H9 (cell line): ENCODE measurements at regions not wholly inside any gene's neighbourhood (a gene's known extent, or its start where the extent isn't known, plus 50 kb on each side); places are given as distances from the start of the nearest gene placed in this dataset.

Source experiments
- DNase-seq: peaks from one replicate; pipeline ENCODE4 v3.0.0-alpha.2; 2017
- H2AFZ ChIP-seq: one replicate; pipeline ENCODE4 v1.6.1; 2013; ENCODE audit warnings: mild to moderate bottlenecking, low read length, control low read depth, moderate library complexity
- H2AK5ac ChIP-seq: 2 replicates; pipeline ENCODE4 v1.6.1; 2013; ENCODE audit warnings: low read length, control low read depth, mixed read lengths; ENCODE audit not compliant: insufficient read length
- H2BK120ac ChIP-seq: one replicate; pipeline ENCODE4 v1.6.1; 2013; ENCODE audit warnings: low read depth, mild to moderate bottlenecking, low read length, control low read depth, inconsistent platforms; ENCODE audit not compliant: poor library complexity, severe bottlenecking
- H2BK12ac ChIP-seq: 2 replicates; pipeline ENCODE4 v1.6.1; 2013; ENCODE audit warnings: low read length, control low read depth, mixed read lengths, low read depth; ENCODE audit not compliant: insufficient read length
- H2BK15ac ChIP-seq: 2 replicates; pipeline ENCODE4 v1.6.1; 2013; ENCODE audit warnings: low read depth, low read length, control low read depth
- H2BK20ac ChIP-seq: one replicate; pipeline ENCODE4 v1.6.1; 2013; ENCODE audit warnings: low read depth, mild to moderate bottlenecking, low read length, control low read depth, inconsistent platforms; ENCODE audit not compliant: poor library complexity, severe bottlenecking
- H2BK5ac ChIP-seq: 2 replicates; pipeline ENCODE4 v1.6.1; 2013; ENCODE audit warnings: low read length, control low read depth, mixed read lengths; ENCODE audit not compliant: insufficient read length
- H3K14ac ChIP-seq: 2 replicates; pipeline ENCODE4 v1.6.1; 2013; ENCODE audit warnings: low read length, control low read depth; ENCODE audit not compliant: insufficient read depth
- H3K18ac ChIP-seq: 2 replicates; pipeline ENCODE4 v1.6.1; 2013; ENCODE audit warnings: low read depth, mild to moderate bottlenecking, mixed read lengths, low read length, control low read depth; ENCODE audit not compliant: insufficient read length
- H3K23ac ChIP-seq: 2 replicates; pipeline ENCODE4 v1.6.1; 2013; ENCODE audit warnings: low read length, control low read depth, mixed read lengths, low read depth; ENCODE audit not compliant: insufficient read length
- H3K23me2 ChIP-seq: 2 replicates; pipeline ENCODE4 v1.6.1; 2013; ENCODE audit warnings: low read depth, mild to moderate bottlenecking, mixed read lengths, low read length, control low read depth; ENCODE audit not compliant: insufficient read length, poor library complexity, severe bottlenecking
- H3K27ac ChIP-seq: 2 replicates; pipeline ENCODE4 v1.5.1; 2013; ENCODE audit warnings: low read length, control low read depth, mixed read lengths, low read depth; ENCODE audit not compliant: insufficient read length
- H3K27me3 ChIP-seq: 2 replicates; pipeline ENCODE4 v1.6.1; 2013; ENCODE audit warnings: low read length, control low read depth, inconsistent platforms; ENCODE audit not compliant: insufficient read depth
- H3K4ac ChIP-seq: 2 replicates; pipeline ENCODE4 v1.6.1; 2013; ENCODE audit warnings: low read depth, mild to moderate bottlenecking, control low read depth, inconsistent platforms, low read length, moderate library complexity
- H3K4me1 ChIP-seq: 2 replicates; pipeline ENCODE4 v1.6.1; 2013; ENCODE audit warnings: low read length, control low read depth, inconsistent platforms; ENCODE audit not compliant: insufficient read depth
- H3K4me2 ChIP-seq: 2 replicates; pipeline ENCODE4 v1.6.1; 2013; ENCODE audit warnings: low read length, control low read depth, mixed read lengths; ENCODE audit not compliant: insufficient read length, insufficient read depth
- H3K56ac ChIP-seq: 2 replicates; pipeline ENCODE4 v1.6.1; 2013; ENCODE audit warnings: low read depth, mild to moderate bottlenecking, mixed read lengths, low read length, control low read depth; ENCODE audit not compliant: insufficient read length
- H3K79me1 ChIP-seq: 2 replicates; pipeline ENCODE4 v1.6.1; 2013; ENCODE audit warnings: low read depth, mild to moderate bottlenecking, moderate library complexity, low read length, control low read depth, inconsistent platforms; ENCODE audit not compliant: insufficient read depth, poor library complexity, severe bottlenecking
- H3K79me2 ChIP-seq: 2 replicates; pipeline ENCODE4 v1.6.1; 2013; ENCODE audit warnings: low read length, control low read depth, inconsistent platforms; ENCODE audit not compliant: insufficient read depth
- H3K9ac ChIP-seq: 2 replicates; pipeline ENCODE4 v1.6.1; 2013; ENCODE audit warnings: low read length, control low read depth, mixed read lengths; ENCODE audit not compliant: insufficient read length; ENCODE audit errors: extremely low read depth
- H3K9me3 ChIP-seq: one replicate; pipeline ENCODE4 v1.6.1; 2013; ENCODE audit warnings: low read depth, low read length, inconsistent platforms; ENCODE audit not compliant: control insufficient read depth
- H3T11ph ChIP-seq: one replicate; pipeline ENCODE4 v1.6.1; 2013; ENCODE audit warnings: mild to moderate bottlenecking, low read length, control low read depth, inconsistent platforms
- H4K20me1 ChIP-seq: one replicate; pipeline ENCODE4 v1.6.1; 2013; ENCODE audit not compliant: control insufficient read depth, insufficient read length, insufficient read depth
- H4K5ac ChIP-seq: 2 replicates; pipeline ENCODE4 v1.6.1; 2013; ENCODE audit warnings: low read depth, mild to moderate bottlenecking, mixed read lengths, low read length, control low read depth; ENCODE audit not compliant: insufficient read length
- H4K8ac ChIP-seq: replicated peaks from 2 replicates; pipeline ENCODE4 v1.6.1; 2013; ENCODE audit warnings: low read length, control low read depth, mixed read lengths, low read depth; ENCODE audit not compliant: insufficient read length
- H4K91ac ChIP-seq: 2 replicates; pipeline ENCODE4 v1.6.1; 2013; ENCODE audit warnings: low read depth, mild to moderate bottlenecking, moderate library complexity, mixed read lengths, low read length, control low read depth; ENCODE audit not compliant: insufficient read length
- H3K27ac Mint-ChIP-seq, 3 experiments: 2 replicates in 2 of 3; 3 replicates in 1 of 3; pipeline ENCODE4 v1.8.0; 2020 to 2021; ENCODE audit warnings: mixed read lengths in 3 of 3, mild to moderate bottlenecking in 1 of 3, moderate library complexity in 1 of 3
- H3K27me3 Mint-ChIP-seq: 2 replicates; pipeline ENCODE4 v1.8.0; 2021; ENCODE audit warnings: low read depth, mild to moderate bottlenecking, moderate library complexity, mixed read lengths
- H3K36me3 Mint-ChIP-seq, 3 experiments: 2 replicates in 2 of 3; 3 replicates in 1 of 3; pipeline ENCODE4 v1.8.0; 2020 to 2021; ENCODE audit warnings: low read depth in 3 of 3, mixed read lengths in 3 of 3; ENCODE audit not compliant: insufficient read depth in 1 of 3
- H3K4me1 Mint-ChIP-seq, 2 experiments: 2 replicates each; pipeline ENCODE4 v1.8.0; 2020; ENCODE audit warnings: mixed read lengths in 2 of 2
- H3K4me3 Mint-ChIP-seq, 2 experiments: 2 replicates in 1 of 2; 3 replicates in 1 of 2; pipeline ENCODE4 v1.8.0; 2020 to 2021; ENCODE audit warnings: mild to moderate bottlenecking in 2 of 2, mixed read lengths in 2 of 2, moderate library complexity in 1 of 2
- H3K9me3 Mint-ChIP-seq, 2 experiments: 2 replicates in 1 of 2; 3 replicates in 1 of 2; pipeline ENCODE4 v1.8.0; 2020; ENCODE audit warnings: mild to moderate bottlenecking in 2 of 2, mixed read lengths in 2 of 2, moderate library complexity in 1 of 2
- WGBS: extraction: QIAGEN DNeasy Blood & Tissue Kit; methylation state at CpG from one replicate; pipeline ENCODE4 v1.1.7; 2013; ENCODE audit warnings: missing lambda C conversion rate, low lambda C conversion rate, mixed read lengths; ENCODE audit not compliant: insufficient read length; ENCODE audit errors: extremely low coverage; 5-methylcytosine and 5-hydroxymethylcytosine counted together
- TF ChIP-seq, protein P1 (sequence below): fragments of 200-600 bp; sonication (generic); conservative IDR thresholded peaks from 3 replicates; pipeline ENCODE4 v1.8.0; 2021; ENCODE audit warnings: antibody characterized with exemption, mild to moderate bottlenecking

DNA sequence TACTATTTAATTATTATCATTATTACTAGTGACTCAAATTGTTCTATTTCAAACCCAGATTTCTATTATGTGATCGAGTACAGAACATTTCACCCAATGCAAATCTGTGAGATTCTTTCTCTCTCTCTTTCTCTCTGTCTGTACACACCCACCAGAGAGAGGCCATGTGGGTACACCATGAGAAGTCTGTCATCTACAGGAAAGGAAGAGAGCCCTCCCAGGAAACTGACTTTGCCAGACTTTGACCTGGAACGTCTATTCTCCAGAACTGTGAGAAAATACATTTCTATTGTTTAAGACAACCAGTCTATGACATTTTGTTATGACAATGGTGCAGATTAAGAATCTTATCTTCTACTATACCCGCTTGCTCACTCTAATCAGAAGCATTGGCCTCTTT lies 1091.6 kb downstream of the TTLL7 start:
- H3K4ac ChIP-seq: no peak overlapping the region
- no peak overlapping the region for H3K56ac ChIP-seq
- no peak overlapping the region for H3K9ac ChIP-seq
- H2BK5ac ChIP-seq: no peak overlapping the region
- Mint-ChIP-seq H3K27ac (no peak overlapping the region), H3K4me3 (no peak overlapping the region), H3K27me3 (no peaks in the 10 kb centered on the region), H3K36me3 (no peaks in the 10 kb centered on the region), H3K9me3 (no peaks in the 10 kb centered on the region), H3K4me1 (no peaks in the 10 kb centered on the region)
- H2AK5ac ChIP-seq: no peak overlapping the region
- no peak overlapping the region for H2BK20ac ChIP-seq
- H2BK120ac ChIP-seq: no peak overlapping the region
- no peak overlapping the region for H4K5ac ChIP-seq
- no peak overlapping the region for H2AFZ ChIP-seq
- H4K91ac ChIP-seq: no peak overlapping the region
- DNase-seq: no peak
- no peak overlapping the region for H3K14ac ChIP-seq
- H3K23ac ChIP-seq: no peak overlapping the region
- H3K18ac ChIP-seq: no peak overlapping the region
- H3K27me3 ChIP-seq: no peaks in the 10 kb centered on the region
- no peak overlapping the region for H3K27ac ChIP-seq
- H3K9me3 ChIP-seq: no peaks in the 10 kb centered on the region
- WGBS: no CpG with 5 or more reads among the region's 3 CpGs
- H3K79me2 ChIP-seq: no peaks in the 10 kb centered on the region
- H3K4me2 ChIP-seq: no peak overlapping the region
- H3K23me2 ChIP-seq: no peaks in the 10 kb centered on the region
- H3K79me1 ChIP-seq: no peaks in the 10 kb centered on the region
- no peak overlapping the region for H2BK15ac ChIP-seq
- H3T11ph ChIP-seq: no peak overlapping the region
- H2BK12ac ChIP-seq: no peak overlapping the region
- H4K8ac ChIP-seq: no peak overlapping the region
- H4K20me1 ChIP-seq: no peaks in the 10 kb centered on the region
- TF ChIP-seq, protein P1, sequence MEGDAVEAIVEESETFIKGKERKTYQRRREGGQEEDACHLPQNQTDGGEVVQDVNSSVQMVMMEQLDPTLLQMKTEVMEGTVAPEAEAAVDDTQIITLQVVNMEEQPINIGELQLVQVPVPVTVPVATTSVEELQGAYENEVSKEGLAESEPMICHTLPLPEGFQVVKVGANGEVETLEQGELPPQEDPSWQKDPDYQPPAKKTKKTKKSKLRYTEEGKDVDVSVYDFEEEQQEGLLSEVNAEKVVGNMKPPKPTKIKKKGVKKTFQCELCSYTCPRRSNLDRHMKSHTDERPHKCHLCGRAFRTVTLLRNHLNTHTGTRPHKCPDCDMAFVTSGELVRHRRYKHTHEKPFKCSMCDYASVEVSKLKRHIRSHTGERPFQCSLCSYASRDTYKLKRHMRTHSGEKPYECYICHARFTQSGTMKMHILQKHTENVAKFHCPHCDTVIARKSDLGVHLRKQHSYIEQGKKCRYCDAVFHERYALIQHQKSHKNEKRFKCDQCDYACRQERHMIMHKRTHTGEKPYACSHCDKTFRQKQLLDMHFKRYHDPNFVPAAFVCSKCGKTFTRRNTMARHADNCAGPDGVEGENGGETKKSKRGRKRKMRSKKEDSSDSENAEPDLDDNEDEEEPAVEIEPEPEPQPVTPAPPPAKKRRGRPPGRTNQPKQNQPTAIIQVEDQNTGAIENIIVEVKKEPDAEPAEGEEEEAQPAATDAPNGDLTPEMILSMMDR: no peak
- no peaks in the 10 kb centered on the region for H3K4me1 ChIP-seq
